ENCODE measurements at regions not wholly inside any gene's neighbourhood (a gene's known extent, or its start where the extent isn't known, plus 50 kb on each side); places are given as distances from the start of the nearest gene placed in this dataset.
A peak's percentile ranks its signal among the peaks of the same experiment; 100 is the strongest.

DNA sequence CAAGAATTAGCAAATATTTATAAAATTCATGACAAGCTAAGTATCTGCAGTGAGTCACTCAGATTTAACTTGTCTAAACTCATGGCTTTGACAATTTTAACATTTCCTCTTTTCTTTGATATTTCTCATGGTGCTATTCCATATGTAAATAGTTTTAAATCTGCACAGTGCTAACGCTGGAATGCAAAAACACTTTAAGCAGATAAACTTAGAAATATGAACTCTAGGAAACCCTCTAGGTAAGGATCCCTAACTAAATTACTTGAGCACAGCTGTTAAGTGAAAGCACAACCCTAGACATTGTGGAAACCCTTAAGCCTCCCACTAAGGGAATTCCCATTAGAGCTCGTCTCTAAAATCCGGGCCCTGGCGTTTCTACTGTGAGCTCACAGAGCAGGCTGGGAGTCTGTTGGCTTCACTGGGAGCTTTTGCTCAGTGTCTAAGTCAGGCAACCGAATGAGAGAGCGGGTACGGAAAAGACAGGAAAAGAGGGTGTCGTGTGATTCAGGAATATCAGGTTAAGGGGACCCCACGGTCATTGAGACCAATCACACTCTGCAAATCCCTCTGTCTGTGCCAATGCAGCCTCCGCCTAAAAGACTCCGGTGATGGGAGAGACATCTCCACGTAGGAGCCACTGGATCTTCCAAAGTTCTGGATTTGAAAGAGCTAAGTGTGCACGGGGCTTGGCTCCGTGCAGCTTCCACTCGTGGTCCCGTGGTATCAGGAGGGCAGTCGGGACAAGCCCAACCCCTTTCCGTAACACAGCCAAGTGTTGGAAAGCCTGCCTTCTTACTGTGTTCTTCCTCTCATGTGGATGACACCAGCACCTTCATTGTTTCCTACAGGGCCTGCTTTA, 112.3 kb upstream of the RPS6KA2 start:
- no peak overlapping the region for H3K27ac ChIP-seq
- H3K4me1 ChIP-seq, result no peaks in the 10 kb centered on the region
- WGBS, 4 donors, result 80 to 88% (median 86%) methylated on average over 18 of the region's 18 CpGs
- H3K9me3 ChIP-seq, result no peaks in the 10 kb centered on the region
- no peak overlapping the region for H3K4me3 ChIP-seq
- no peaks in the 10 kb centered on the region for H3K36me3 ChIP-seq
- H3K27me3 ChIP-seq, result no peaks in the 10 kb centered on the region
- DNase-seq, result no peak
- no peak for ATAC-seq
- intact Hi-C loops (cut with DNase I), result no loop called here
- TF ChIP-seq, protein P1, sequence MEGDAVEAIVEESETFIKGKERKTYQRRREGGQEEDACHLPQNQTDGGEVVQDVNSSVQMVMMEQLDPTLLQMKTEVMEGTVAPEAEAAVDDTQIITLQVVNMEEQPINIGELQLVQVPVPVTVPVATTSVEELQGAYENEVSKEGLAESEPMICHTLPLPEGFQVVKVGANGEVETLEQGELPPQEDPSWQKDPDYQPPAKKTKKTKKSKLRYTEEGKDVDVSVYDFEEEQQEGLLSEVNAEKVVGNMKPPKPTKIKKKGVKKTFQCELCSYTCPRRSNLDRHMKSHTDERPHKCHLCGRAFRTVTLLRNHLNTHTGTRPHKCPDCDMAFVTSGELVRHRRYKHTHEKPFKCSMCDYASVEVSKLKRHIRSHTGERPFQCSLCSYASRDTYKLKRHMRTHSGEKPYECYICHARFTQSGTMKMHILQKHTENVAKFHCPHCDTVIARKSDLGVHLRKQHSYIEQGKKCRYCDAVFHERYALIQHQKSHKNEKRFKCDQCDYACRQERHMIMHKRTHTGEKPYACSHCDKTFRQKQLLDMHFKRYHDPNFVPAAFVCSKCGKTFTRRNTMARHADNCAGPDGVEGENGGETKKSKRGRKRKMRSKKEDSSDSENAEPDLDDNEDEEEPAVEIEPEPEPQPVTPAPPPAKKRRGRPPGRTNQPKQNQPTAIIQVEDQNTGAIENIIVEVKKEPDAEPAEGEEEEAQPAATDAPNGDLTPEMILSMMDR (IDR thresholded peaks at IDR 0.05), result no peak
- TF ChIP-seq POLR2A (IDR thresholded peaks at IDR 0.05), result no peak

DNA sequence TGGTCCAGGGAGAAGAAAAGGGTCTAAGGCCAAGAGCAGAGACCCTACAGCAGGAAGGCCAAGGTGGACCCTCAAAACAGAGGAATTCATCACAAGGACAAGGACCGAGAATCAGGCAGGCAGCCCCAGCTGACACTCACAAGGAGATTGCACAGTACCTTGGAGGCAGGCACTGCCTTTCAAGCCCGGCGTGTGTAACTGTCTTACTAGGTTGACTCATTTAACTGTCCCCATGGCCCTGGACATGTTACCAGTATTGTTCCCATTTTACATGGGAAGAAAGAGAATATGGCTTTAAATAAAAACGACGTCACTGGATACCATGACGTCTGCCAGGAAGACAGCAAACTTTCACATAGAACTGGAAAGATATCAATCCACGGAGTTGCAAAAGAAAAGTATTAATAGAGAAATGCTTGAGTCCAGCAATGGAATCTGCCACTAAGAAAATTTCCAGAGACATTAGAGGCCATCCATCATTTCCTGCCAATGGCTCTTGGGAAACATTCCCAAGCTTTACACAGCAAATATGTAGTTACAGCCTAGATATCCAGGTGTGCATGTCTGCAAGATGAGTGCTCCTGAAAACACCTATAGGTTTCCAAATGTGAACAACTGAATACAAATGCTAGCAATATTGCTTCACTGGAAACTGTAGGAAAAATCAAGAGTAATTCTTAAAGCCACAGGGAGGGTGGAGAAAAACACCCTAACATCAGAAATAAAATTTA, 111.5 kb upstream of the RPS6KA2 start:
- WGBS, 4 donors, result 78 to 88% (median 82%) methylated on average over 7 of the region's 7 CpGs
- DNase-seq (no peak), ATAC-seq (no peak)
- no peak for TF ChIP-seq POLR2A (IDR thresholded peaks at IDR 0.05)
- TF ChIP-seq, protein P1 (IDR thresholded peaks at IDR 0.05), result no peak
- no peaks in the 10 kb centered on the region for H3K9me3 ChIP-seq
- no peaks in the 10 kb centered on the region for H3K4me1 ChIP-seq
- H3K27me3 ChIP-seq, result no peaks in the 10 kb centered on the region
- H3K27ac ChIP-seq, result no peak overlapping the region
- no peaks in the 10 kb centered on the region for H3K36me3 ChIP-seq
- intact Hi-C loops (cut with DNase I), result no loop called here
- no peak overlapping the region for H3K4me3 ChIP-seq

DNA sequence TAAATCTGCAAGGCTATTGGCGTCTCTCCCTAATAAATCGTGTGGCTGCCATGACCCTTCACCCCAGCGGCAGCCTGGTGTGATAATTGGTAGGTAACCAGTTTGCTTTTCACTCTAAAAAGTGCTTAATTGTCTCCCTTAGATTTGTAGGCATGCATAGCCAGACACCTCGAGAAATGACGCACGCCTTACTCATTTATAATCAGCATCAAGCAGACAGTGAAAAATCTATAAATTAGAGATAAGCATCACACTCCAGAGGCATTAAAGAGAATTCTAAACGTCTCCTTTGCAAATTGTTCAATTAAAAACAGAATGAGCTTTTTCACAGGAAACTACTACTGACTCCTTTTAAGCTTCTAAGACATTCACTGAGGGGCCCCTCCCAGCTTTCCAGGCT, 110.2 kb upstream of the RPS6KA2 start:
- DNase-seq, result no peak
- no peaks in the 10 kb centered on the region for H3K9me3 ChIP-seq
- no peaks in the 10 kb centered on the region for H3K27me3 ChIP-seq
- no peak overlapping the region for H3K27ac ChIP-seq
- WGBS, 4 donors, result 64 to 85% (median 82%) methylated on average over 7 of the region's 7 CpGs
- no peak for ATAC-seq
- H3K4me1 ChIP-seq, result no peaks in the 10 kb centered on the region
- no peaks in the 10 kb centered on the region for H3K36me3 ChIP-seq
- H3K4me3 ChIP-seq, result no peak overlapping the region
- intact Hi-C loops (cut with DNase I), result no loop called here
- no peak for TF ChIP-seq POLR2A (IDR thresholded peaks at IDR 0.05)

DNA sequence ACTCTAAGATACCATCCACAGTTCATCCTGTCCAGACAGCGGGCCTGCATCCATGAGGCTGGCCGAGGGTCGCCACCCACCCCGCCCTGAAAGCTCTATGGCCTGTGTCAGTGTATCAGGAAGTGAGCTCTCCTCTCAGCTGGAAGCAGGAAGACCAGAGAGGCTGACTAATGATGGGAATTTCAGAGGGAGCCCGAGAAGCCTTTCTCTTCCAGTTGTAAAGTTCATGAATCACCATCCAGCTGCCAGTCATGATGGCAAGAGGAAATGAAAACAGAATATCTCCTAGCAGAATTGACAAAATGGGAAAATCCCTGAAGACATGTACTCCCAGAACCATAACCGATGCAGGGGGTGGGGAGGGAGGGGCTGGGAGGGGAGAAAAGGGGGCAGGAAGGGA, 109.6 kb upstream of the RPS6KA2 start:
- H3K36me3 ChIP-seq, result no peaks in the 10 kb centered on the region
- intact Hi-C loops (cut with DNase I), result no loop called here
- 42 to 67% (median 57%) methylated on average over 6 of the region's 6 CpGs for WGBS, 4 donors
- H3K4me1 ChIP-seq, result no peaks in the 10 kb centered on the region
- TF ChIP-seq, protein P1 (IDR thresholded peaks at IDR 0.05), result no peak
- no peak for TF ChIP-seq POLR2A (IDR thresholded peaks at IDR 0.05)
- H3K4me3 ChIP-seq, result no peak overlapping the region
- no peaks in the 10 kb centered on the region for H3K9me3 ChIP-seq
- H3K27ac ChIP-seq, result no peak overlapping the region
- DNase-seq (no peak), ATAC-seq (peak in 1 of 4 donors; percentile 62)
- H3K27me3 ChIP-seq, result no peaks in the 10 kb centered on the region
